ENCODE measurements at regions not wholly inside any gene's neighbourhood (a gene's known extent, or its start where the extent isn't known, plus 50 kb on each side); places are given as distances from the start of the nearest gene placed in this dataset.

GRCh38 chr1:214977700-214978374, 104.7 kb upstream of the KCNK2 start:
- no peaks in the 10 kb centered on the region for H3K36me3 ChIP-seq (ENCODE audit: control insufficient read depth, insufficient read depth, low read length)
- no peak overlapping the region for H3K4me3 ChIP-seq (ENCODE audit: low read depth, low read length)
- DNase-seq (no peak), ATAC-seq (ENCODE audit: low read depth in 2 of 2) (no peak)
- no peaks in the 10 kb centered on the region for H3K4me1 Mint-ChIP-seq
- H3K9me3 Mint-ChIP-seq, result peaks cover 0 to 3% (median 0%) of the 10 kb centered on the region in 7 donors
- H3K9me3 ChIP-seq (ENCODE audit: control insufficient read depth in 2 of 2, low read length in 2 of 2), result no peaks in the 10 kb centered on the region
- no peaks in the 10 kb centered on the region for H3K27me3 ChIP-seq (ENCODE audit: control insufficient read depth, insufficient read depth, low read length)
- H3K4me1 ChIP-seq (ENCODE audit: control insufficient read depth, insufficient read depth, low read length, poor library complexity, severe bottlenecking), result no peaks in the 10 kb centered on the region
- H3K36me3 Mint-ChIP-seq, result no peaks in the 10 kb centered on the region
- no peak overlapping the region for H3K4me3 Mint-ChIP-seq
- H3K27me3 Mint-ChIP-seq, result no peaks in the 10 kb centered on the region
- no peak overlapping the region for H3K27ac ChIP-seq (ENCODE audit: insufficient read depth, low read length, poor library complexity, severe bottlenecking)
- no peak overlapping the region for H3K27ac Mint-ChIP-seq

DNA sequence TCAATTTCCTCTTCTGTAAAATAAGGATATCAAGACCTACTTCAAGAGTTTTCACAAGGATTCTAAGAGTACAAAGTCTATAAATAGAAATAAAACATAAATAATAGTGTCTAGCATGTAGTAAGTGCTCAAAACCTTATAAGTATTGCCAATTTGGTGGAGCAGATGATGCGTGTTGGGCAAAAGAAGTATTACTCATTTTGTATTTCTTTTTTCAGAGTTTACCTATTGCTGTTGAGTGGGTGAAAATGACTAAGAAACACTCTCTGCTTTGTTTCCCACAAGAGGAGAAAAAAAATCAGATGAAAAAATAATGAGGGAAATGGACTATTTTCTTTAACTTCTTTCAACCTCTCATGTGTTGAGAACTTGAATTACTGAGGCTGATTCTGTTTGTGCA, 103.3 kb upstream of the KCNK2 start:
- no peaks in the 10 kb centered on the region for H3K4me1 Mint-ChIP-seq
- no peak overlapping the region for H3K4me3 Mint-ChIP-seq
- H3K27me3 Mint-ChIP-seq, result no peaks in the 10 kb centered on the region
- ATAC-seq (ENCODE audit: low read depth in 2 of 2) (no peak), DNase-seq (no peak)
- Histone ChIP-seq H3K9me3 (ENCODE audit: control insufficient read depth in 2 of 2, low read length in 2 of 2) (no peaks in the 10 kb centered on the region), H3K27me3 (ENCODE audit: control insufficient read depth, insufficient read depth, low read length) (no peaks in the 10 kb centered on the region), H3K4me3 (ENCODE audit: low read depth, low read length) (no peak overlapping the region), H3K4me1 (ENCODE audit: control insufficient read depth, insufficient read depth, low read length, poor library complexity, severe bottlenecking) (no peaks in the 10 kb centered on the region), H3K27ac (ENCODE audit: insufficient read depth, low read length, poor library complexity, severe bottlenecking) (no peak overlapping the region), H3K36me3 (ENCODE audit: control insufficient read depth, insufficient read depth, low read length) (no peaks in the 10 kb centered on the region)
- no peaks in the 10 kb centered on the region for H3K36me3 Mint-ChIP-seq
- H3K9me3 Mint-ChIP-seq, result peaks cover 0 to 9% (median 4%) of the 10 kb centered on the region in 7 donors
- no peak overlapping the region for H3K27ac Mint-ChIP-seq

DNA sequence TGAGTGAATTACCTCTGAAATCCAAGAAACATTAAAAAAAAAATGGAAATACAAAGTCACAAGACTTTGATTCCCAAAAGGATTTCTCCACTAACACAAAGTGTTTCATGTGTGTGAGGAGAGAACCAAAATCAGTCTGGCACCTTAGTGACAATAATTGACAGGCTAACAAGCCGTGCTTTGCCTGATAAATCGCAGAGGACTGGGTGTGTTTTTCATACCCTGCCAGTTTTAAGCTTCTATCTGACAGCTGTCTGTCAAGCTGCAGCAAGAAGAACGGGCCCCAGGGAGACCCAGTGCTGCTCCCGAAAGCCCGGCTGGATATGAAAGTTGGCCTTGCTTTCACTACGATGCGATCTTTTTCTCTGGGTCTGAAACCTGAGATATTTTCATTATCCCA, 101.6 kb upstream of the KCNK2 start:
- Histone ChIP-seq H3K27me3 (ENCODE audit: control insufficient read depth, insufficient read depth, low read length) (no peaks in the 10 kb centered on the region), H3K4me1 (ENCODE audit: control insufficient read depth, insufficient read depth, low read length, poor library complexity, severe bottlenecking) (no peaks in the 10 kb centered on the region), H3K4me3 (ENCODE audit: low read depth, low read length) (no peak overlapping the region), H3K27ac (ENCODE audit: insufficient read depth, low read length, poor library complexity, severe bottlenecking) (no peak overlapping the region), H3K36me3 (ENCODE audit: control insufficient read depth, insufficient read depth, low read length) (no peaks in the 10 kb centered on the region), H3K9me3 (ENCODE audit: control insufficient read depth in 2 of 2, low read length in 2 of 2) (no peaks in the 10 kb centered on the region)
- no peak overlapping the region for H3K4me3 Mint-ChIP-seq
- no peaks in the 10 kb centered on the region for H3K4me1 Mint-ChIP-seq
- H3K9me3 Mint-ChIP-seq, result peaks cover 0 to 10% (median 5%) of the 10 kb centered on the region in 7 donors
- H3K27ac Mint-ChIP-seq, result no peak overlapping the region
- DNase-seq (no peak), ATAC-seq (ENCODE audit: low read depth in 2 of 2) (no peak)
- H3K36me3 Mint-ChIP-seq, result no peaks in the 10 kb centered on the region
- no peaks in the 10 kb centered on the region for H3K27me3 Mint-ChIP-seq

DNA sequence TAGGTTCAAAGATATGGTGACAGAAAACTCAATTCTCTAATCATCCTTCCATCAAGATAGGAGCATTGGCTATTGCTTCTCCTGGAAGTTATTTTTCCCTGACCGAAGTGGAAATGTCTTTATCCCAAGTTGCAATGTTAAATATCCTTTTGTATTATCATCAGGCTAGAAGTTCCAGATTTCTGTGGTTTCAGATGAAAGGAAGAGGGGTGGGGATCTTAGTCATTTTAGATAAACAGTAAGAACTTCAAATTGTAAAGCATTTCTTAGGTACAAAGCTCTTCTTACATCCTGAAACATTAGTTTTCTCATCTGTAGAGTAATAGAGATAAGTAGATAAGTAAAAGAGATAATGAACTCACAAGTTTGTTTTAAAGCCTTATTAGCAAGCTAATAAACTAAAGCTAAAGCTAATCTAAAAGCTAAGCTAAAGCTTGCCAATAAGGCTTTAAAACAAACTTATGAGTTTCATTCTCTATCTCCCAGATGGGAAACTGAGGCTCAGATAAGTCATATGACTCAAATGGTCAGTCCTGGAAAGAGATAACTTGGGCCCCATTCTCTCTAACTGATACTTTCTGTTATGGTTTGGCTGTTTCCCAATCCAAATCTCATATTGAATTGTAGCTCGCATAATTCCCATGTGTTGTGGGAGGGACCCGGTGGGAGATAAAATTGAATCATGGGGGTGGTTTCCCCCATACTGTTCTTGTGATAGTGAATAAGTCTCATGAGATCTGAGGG, 99.2 kb upstream of the KCNK2 start:
- no peaks in the 10 kb centered on the region for H3K4me1 Mint-ChIP-seq
- Histone ChIP-seq H3K27ac (ENCODE audit: insufficient read depth, low read length, poor library complexity, severe bottlenecking) (no peak overlapping the region), H3K36me3 (ENCODE audit: control insufficient read depth, insufficient read depth, low read length) (no peaks in the 10 kb centered on the region), H3K9me3 (ENCODE audit: control insufficient read depth in 2 of 2, low read length in 2 of 2) (no peaks in the 10 kb centered on the region), H3K4me1 (ENCODE audit: control insufficient read depth, insufficient read depth, low read length, poor library complexity, severe bottlenecking) (no peaks in the 10 kb centered on the region), H3K27me3 (ENCODE audit: control insufficient read depth, insufficient read depth, low read length) (no peaks in the 10 kb centered on the region), H3K4me3 (ENCODE audit: low read depth, low read length) (no peak overlapping the region)
- H3K36me3 Mint-ChIP-seq, result no peaks in the 10 kb centered on the region
- no peak overlapping the region for H3K4me3 Mint-ChIP-seq
- no peak for ATAC-seq (ENCODE audit: low read depth in 2 of 2)
- H3K27ac Mint-ChIP-seq, result no peak overlapping the region
- no peak for DNase-seq
- peaks cover 0 to 14% (median 8%) of the 10 kb centered on the region in 7 donors for H3K9me3 Mint-ChIP-seq
- H3K27me3 Mint-ChIP-seq, result no peaks in the 10 kb centered on the region

GRCh38 chr1:214989341-214989740, 93.2 kb upstream of the KCNK2 start:
- Mint-ChIP-seq H3K27ac (no peak overlapping the region), H3K36me3 (no peaks in the 10 kb centered on the region), H3K4me3 (no peak overlapping the region), H3K27me3 (no peaks in the 10 kb centered on the region), H3K4me1 (no peaks in the 10 kb centered on the region), H3K9me3 (peaks cover 0 to 21% (median 5%) of the 10 kb centered on the region in 7 donors)
- Histone ChIP-seq H3K4me3 (ENCODE audit: low read depth, low read length) (no peak overlapping the region), H3K27me3 (ENCODE audit: control insufficient read depth, insufficient read depth, low read length) (no peaks in the 10 kb centered on the region), H3K4me1 (ENCODE audit: control insufficient read depth, insufficient read depth, low read length, poor library complexity, severe bottlenecking) (no peaks in the 10 kb centered on the region), H3K9me3 (ENCODE audit: control insufficient read depth in 2 of 2, low read length in 2 of 2) (no peaks in the 10 kb centered on the region), H3K27ac (ENCODE audit: insufficient read depth, low read length, poor library complexity, severe bottlenecking) (no peak overlapping the region), H3K36me3 (ENCODE audit: control insufficient read depth, insufficient read depth, low read length) (no peaks in the 10 kb centered on the region)
- DNase-seq, result no peak
- no peak for ATAC-seq (ENCODE audit: low read depth in 2 of 2)

DNA sequence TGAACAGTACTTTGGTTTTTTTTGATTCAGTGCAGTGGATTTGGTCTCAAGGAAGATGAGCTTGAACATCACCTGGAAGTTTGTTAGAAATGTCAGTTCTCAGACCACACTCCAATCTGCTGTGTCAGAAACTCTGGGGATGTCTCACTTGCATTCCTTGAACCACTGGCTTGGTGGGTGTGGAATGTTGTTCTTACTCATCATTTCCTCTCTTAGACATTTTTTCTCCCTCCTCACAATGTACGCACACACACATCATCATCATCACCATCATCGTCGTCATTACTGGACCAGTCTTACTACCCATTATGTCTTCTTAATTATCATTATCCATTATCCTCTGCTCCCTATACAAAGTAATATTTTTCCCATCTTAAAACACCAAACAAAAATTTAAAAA, 91.9 kb upstream of the KCNK2 start:
- no peaks in the 10 kb centered on the region for H3K36me3 ChIP-seq (ENCODE audit: control insufficient read depth, insufficient read depth, low read length)
- Mint-ChIP-seq H3K27ac (no peak overlapping the region), H3K4me3 (peak overlapping the region in 1 of 4 donors; percentile 29), H3K4me1 (no peaks in the 10 kb centered on the region), H3K27me3 (no peaks in the 10 kb centered on the region), H3K9me3 (peaks cover 0 to 21% (median 5%) of the 10 kb centered on the region in 7 donors), H3K36me3 (no peaks in the 10 kb centered on the region)
- no peaks in the 10 kb centered on the region for H3K27me3 ChIP-seq (ENCODE audit: control insufficient read depth, insufficient read depth, low read length)
- no peak overlapping the region for H3K27ac ChIP-seq (ENCODE audit: insufficient read depth, low read length, poor library complexity, severe bottlenecking)
- ATAC-seq (ENCODE audit: low read depth in 2 of 2), result no peak
- H3K4me3 ChIP-seq (ENCODE audit: low read depth, low read length), result no peak overlapping the region
- DNase-seq, result no peak
- no peaks in the 10 kb centered on the region for H3K4me1 ChIP-seq (ENCODE audit: control insufficient read depth, insufficient read depth, low read length, poor library complexity, severe bottlenecking)
- H3K9me3 ChIP-seq (ENCODE audit: control insufficient read depth in 2 of 2, low read length in 2 of 2), result no peaks in the 10 kb centered on the region

DNA sequence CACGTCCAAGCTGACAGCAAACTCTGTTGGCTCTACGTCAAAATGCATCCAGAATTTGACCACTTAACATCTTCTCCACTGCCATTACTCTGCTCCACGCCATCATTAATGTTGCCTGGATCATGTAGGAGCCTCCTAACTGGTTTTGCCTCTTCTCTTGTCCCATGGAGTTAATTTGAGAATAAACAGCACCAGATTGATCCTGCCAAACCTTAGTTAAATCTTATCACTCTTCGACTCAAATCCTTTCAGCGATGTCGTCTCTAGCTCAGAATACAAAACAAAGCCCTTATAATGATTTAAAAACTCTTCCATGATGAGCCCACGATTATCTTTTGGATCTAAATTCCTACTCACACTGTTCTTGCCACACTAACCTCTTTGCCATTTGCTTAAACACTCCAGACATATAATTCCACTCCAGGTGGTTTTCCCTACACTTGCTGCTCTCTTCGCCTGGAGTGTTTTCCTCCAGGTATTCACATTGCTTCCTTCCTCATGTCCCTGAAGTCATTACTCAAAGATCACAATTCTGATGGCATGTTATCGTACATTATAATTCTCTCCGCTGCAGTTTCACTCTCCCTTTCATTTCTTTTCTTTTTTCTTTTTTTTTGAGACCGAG, 90.7 kb upstream of the KCNK2 start:
- Histone ChIP-seq H3K36me3 (ENCODE audit: control insufficient read depth, insufficient read depth, low read length) (no peaks in the 10 kb centered on the region), H3K9me3 (ENCODE audit: control insufficient read depth in 2 of 2, low read length in 2 of 2) (no peaks in the 10 kb centered on the region), H3K4me3 (ENCODE audit: low read depth, low read length) (no peak overlapping the region), H3K27me3 (ENCODE audit: control insufficient read depth, insufficient read depth, low read length) (no peaks in the 10 kb centered on the region), H3K4me1 (ENCODE audit: control insufficient read depth, insufficient read depth, low read length, poor library complexity, severe bottlenecking) (no peaks in the 10 kb centered on the region), H3K27ac (ENCODE audit: insufficient read depth, low read length, poor library complexity, severe bottlenecking) (no peak overlapping the region)
- H3K9me3 Mint-ChIP-seq, result peaks cover 0 to 15% (median 5%) of the 10 kb centered on the region in 7 donors
- ATAC-seq (ENCODE audit: low read depth in 2 of 2) (no peak), DNase-seq (no peak)
- no peak overlapping the region for H3K4me3 Mint-ChIP-seq
- no peaks in the 10 kb centered on the region for H3K36me3 Mint-ChIP-seq
- H3K4me1 Mint-ChIP-seq, result no peaks in the 10 kb centered on the region
- H3K27ac Mint-ChIP-seq, result no peak overlapping the region
- H3K27me3 Mint-ChIP-seq, result no peaks in the 10 kb centered on the region
